K562 (cell line): ENCODE measurements at regions not wholly inside any gene's neighbourhood (a gene's known extent, or its start where the extent isn't known, plus 50 kb on each side); places are given as distances from the start of the nearest gene placed in this dataset.
A peak's percentile ranks its signal among the peaks of the same experiment; 100 is the strongest.

Source experiments
- ATAC-seq: fragments of 200-7000 bp; cut with Tn5 transposase; 3 replicates; pipeline ENCODE4 v1.9.1; 2020; ENCODE audit warnings: moderate library complexity
- BruUV-seq: library from RNA; stranded (reverse); fragments of 400-500 nt; replicated peaks from 2 replicates; lab custom pipeline; 2021; lab: Mats Ljungman, UMichigan
- CTCF ChIA-PET: fragments of 300-600 bp; formaldehyde crosslinking; extraction: SDS; loops from one replicate; lab custom pipeline; 2021; ENCODE audit warnings: low intra/inter-chr PET ratio; lab: Yijun Ruan, JAX
- POLR2A ChIA-PET: fragments of 300-600, 350-650 bp; sonication (Branson Sonifier 250); formaldehyde crosslinking; extraction: SDS; loops from one replicate; lab custom pipeline; 2021; ENCODE audit warnings: antibody characterized with exemption, inconsistent platforms; lab: Yijun Ruan, JAX
- DNase-seq, 4 experiments: peaks; one replicate each; pipeline versions ENCODE4 v3.0.0 to v3.0.0-alpha.2; 2011 to 2018; ENCODE audit warnings: low spot score in 3 of 4, mixed read lengths in 3 of 4; ENCODE audit errors: extremely low read depth in 1 of 4
- FAIRE-seq: peaks from 2 replicates; lab custom pipeline; 2011; peaks lifted over from hg19 to GRCh38; lab: Jason Lieb, UNC
- H2AFZ ChIP-seq: 2 replicates; pipeline ENCODE4 v1.6.0; 2011; ENCODE audit warnings: low read depth, low read length, control low read depth, inconsistent platforms
- H3K27ac ChIP-seq: fragments of 200-600 bp; 3 replicates; pipeline ENCODE4 v1.8.0; 2011; ENCODE audit warnings: low read depth, mild to moderate bottlenecking, control low read depth, inconsistent platforms, low read length, moderate library complexity, mixed read lengths; ENCODE audit errors: extremely low read depth
- H3K27me3 ChIP-seq, 2 experiments: fragments of 300-600 bp in 1 of 2; 2 replicates in 1 of 2; 3 replicates in 1 of 2; pipeline versions ENCODE4 v1.6.0 to v1.8.0; 2011; ENCODE audit warnings: inconsistent platforms in 2 of 2, low read length in 2 of 2, mild to moderate bottlenecking in 1 of 2, mixed read lengths in 1 of 2, moderate library complexity in 1 of 2; ENCODE audit not compliant: control insufficient read depth in 2 of 2, insufficient read depth in 2 of 2
- H3K36me3 ChIP-seq: fragments of 300-600 bp; 3 replicates; pipeline ENCODE4 v1.8.0; 2011; ENCODE audit warnings: mild to moderate bottlenecking, low read length, inconsistent platforms; ENCODE audit not compliant: control insufficient read depth, insufficient read depth
- H3K4me1 ChIP-seq, 2 experiments: fragments of 200-600 bp in 1 of 2; replicated peaks in 1 of 2; 2 replicates in 1 of 2; 3 replicates in 1 of 2; pipeline versions ENCODE4 v1.5.1 to v1.8.0; 2011; ENCODE audit warnings: inconsistent platforms in 2 of 2, low read length in 2 of 2, mild to moderate bottlenecking in 1 of 2, mixed read lengths in 1 of 2, moderate library complexity in 1 of 2; ENCODE audit not compliant: control insufficient read depth in 2 of 2, insufficient read depth in 2 of 2
- H3K4me2 ChIP-seq: 2 replicates; pipeline ENCODE4 v1.6.1; 2011; ENCODE audit warnings: low read length, control low read depth, inconsistent platforms, mixed read lengths; ENCODE audit not compliant: insufficient read depth
- H3K4me3 ChIP-seq: fragments of 200-600 bp; sonication (generic), shearing (Covaris generic); 2 replicates; pipeline ENCODE4 v1.5.1; 2016; ENCODE audit warnings: control low read depth, inconsistent platforms
- H3K79me2 ChIP-seq: fragments of 200-600 bp; 3 replicates; pipeline ENCODE4 v1.8.0; 2011; ENCODE audit warnings: low read length, inconsistent platforms; ENCODE audit not compliant: control insufficient read depth, insufficient read depth
- H3K9ac ChIP-seq, 2 experiments: 2 replicates each; pipeline versions ENCODE4 v1.6.0 to v1.6.1; 2011; ENCODE audit warnings: low read depth in 2 of 2, low read length in 2 of 2, control low read depth in 1 of 2, inconsistent platforms in 1 of 2, mild to moderate bottlenecking in 1 of 2, mixed read lengths in 1 of 2; ENCODE audit not compliant: insufficient read depth in 1 of 2
- H3K9me1 ChIP-seq: one replicate; pipeline ENCODE4 v1.6.0; 2011; ENCODE audit warnings: inconsistent platforms, mild to moderate bottlenecking, low read length, moderate library complexity; ENCODE audit not compliant: control insufficient read depth, insufficient read depth
- H3K9me3 ChIP-seq: replicated peaks from 2 replicates; pipeline ENCODE4 v1.5.1; 2011; ENCODE audit warnings: low read depth, low read length, inconsistent platforms; ENCODE audit not compliant: control insufficient read depth, insufficient read depth
- H4K20me1 ChIP-seq: replicated peaks from 2 replicates; pipeline ENCODE4 v1.6.1; 2011; ENCODE audit warnings: low read length, inconsistent platforms, mixed read lengths; ENCODE audit not compliant: control insufficient read depth, insufficient read depth
- CREB5 ChIP-seq: fragments of 250-450 bp; sonication (Bioruptor Pico); IDR thresholded peaks from 2 replicates; pipeline ENCODE4 v1.5.0; 2020; ENCODE audit warnings: mild to moderate bottlenecking
- E2F3 ChIP-seq: fragments of 250-450 bp; sonication (Bioruptor Pico); IDR thresholded peaks from 2 replicates; pipeline ENCODE4 v1.4.0; 2020; ENCODE audit warnings: mild to moderate bottlenecking
- ETV1 ChIP-seq: fragments of 450-650 bp; conservative IDR thresholded peaks from 2 replicates; pipeline ENCODE4 v1.6.1; 2016; ENCODE audit warnings: missing genetic modification characterization, control low read depth, low read depth, missing compliant biosample characterization
- MEIS2 ChIP-seq: fragments of 450-650 bp; IDR thresholded peaks from 2 replicates; pipeline ENCODE4 v1.6.1; 2014; ENCODE audit warnings: mild to moderate bottlenecking; ENCODE audit not compliant: partially characterized antibody
- PBX2 ChIP-seq, 2 experiments: IDR thresholded peaks in 1 of 2; conservative IDR thresholded peaks in 1 of 2; 2 replicates each; pipeline ENCODE4 v1.6.1; 2016; ENCODE audit warnings: low read depth in 2 of 2, mild to moderate bottlenecking in 1 of 2, missing compliant biosample characterization in 1 of 2, missing genetic modification characterization in 1 of 2, moderate library complexity in 1 of 2
- SMAD1 ChIP-seq: fragments of 150-350 bp; IDR thresholded peaks from 2 replicates; pipeline ENCODE4 v1.6.1; 2014; ENCODE audit warnings: low read length, low read depth; ENCODE audit not compliant: partially characterized antibody
- ZBTB11 ChIP-seq, 3 experiments: fragments of 200-800 bp in 1 of 3; fragments of 250-450 bp in 1 of 3; fragments of 450-650 bp in 1 of 3; sonication (Bioruptor Pico) in 1 of 3; sonication (Bioruptor generic) in 1 of 3; formaldehyde crosslinking in 1 of 3; IDR thresholded peaks; 2 replicates each; pipeline versions ENCODE4 v1.6.1 to v1.8.0; 2016 to 2022; ENCODE audit warnings: mild to moderate bottlenecking in 2 of 3, missing genetic modification characterization in 2 of 3, missing compliant biosample characterization in 1 of 3, moderate library complexity in 1 of 3
- ZZZ3 ChIP-seq: fragments of 450-650 bp; IDR thresholded peaks from 2 replicates; pipeline ENCODE4 v1.6.1; 2016; ENCODE audit warnings: antibody characterized with exemption, mild to moderate bottlenecking, moderate library complexity
- WGBS: fragments of 100-300 bp; shearing (Covaris generic); methylation state at CpG from one replicate; pipeline ENCODE4 v1.1.6; 2016; ENCODE audit warnings: low coverage, mixed read lengths; ENCODE audit not compliant: insufficient coverage; ENCODE audit errors: missing lambda C conversion rate; 5-methylcytosine and 5-hydroxymethylcytosine counted together
- in situ Hi-C: fragments of 300-500 bp; cut with MboI; formaldehyde crosslinking; loops from 4 replicates; pipeline ENCODE4 v1.15.0; 2018; ENCODE audit warnings: inconsistent platforms, mixed read lengths
- intact Hi-C: fragments of 100-400 bp; cut with micrococcal nuclease; formaldehyde crosslinking; loops from 2 replicates; pipeline ENCODE4 v1.14.2; 2022

GRCh38 chr3:72319194-72320094 is 528.8 kb downstream of the SHQ1 start (continued):
- TF ChIP-seq CREB5 (CRISPR knock-in tag) (no peak), MEIS2 (peak; percentile 59)

- Histone ChIP-seq H3K36me3 (no peaks in the 10 kb centered on the region), H3K27ac (peak overlapping the region; percentile 75), H3K27me3 (no peaks in the 10 kb centered on the region), H4K20me1 (no peaks in the 10 kb centered on the region), H3K4me2 (peak overlapping the region; percentile 27), H2AFZ (peak overlapping the region; percentile 76), H3K9ac (peak overlapping the region; percentile 49 to 60; a peak in 3 of 4 replicates), H3K4me1 (peaks cover 36 to 51% of the 10 kb centered on the region in 2 experiments), H3K9me3 (no peaks in the 10 kb centered on the region), H3K9me1 (no peaks in the 10 kb centered on the region), H3K79me2 (no peaks in the 10 kb centered on the region), H3K4me3 (no peak overlapping the region)
- in situ Hi-C loops: no loop called here
- intact Hi-C loops: no loop called here
- ChIA-PET POLR2A (interaction anchor here (0.6 to 2.6 kb wide), 4 partner anchors 8 to 68 kb away, joined by 4 to 13 read pairs (median 6); no protein-coding TSS in a partner anchor), CTCF (no interaction called here)
- TSS peak; percentile 73 for BruUV-seq
- 34% methylated on average over 12 of the region's 12 CpGs for WGBS
- DNase-seq (peak in 2 of 4 experiments; percentile 33 to 52), FAIRE-seq (no peak), ATAC-seq (peak; percentile 4)
- no peak for TF ChIP-seq PBX2 (CRISPR knock-in tag; IDR thresholded peaks at IDR 0.05; ENCODE audit: low read depth)
- TF ChIP-seq PBX2 (tag; conservative IDR thresholded peaks at IDR 0.05; ENCODE audit: low read depth): no peak
- 0 out of 2 replicates have a peak, but pooled peaks have one; percentile 4 for TF ChIP-seq ETV1
- 0 out of 2 replicates have a peak, but pooled peaks have one; percentile 19 for TF ChIP-seq E2F3
- 0 out of 6 replicates have a peak, but pooled peaks of 1 of the 3 experiments have one; percentile 26 for TF ChIP-seq ZBTB11 (CRISPR knock-in tag; IDR thresholded peaks at IDR 0.05)
- TF ChIP-seq ZZZ3: no peak
- no peak for TF ChIP-seq SMAD1
Measured at GRCh38 chr3:72318504-72319193, 529.6 kb downstream of the SHQ1 start.
